ENCODE measurements at regions not wholly inside any gene's neighbourhood (a gene's known extent, or its start where the extent isn't known, plus 50 kb on each side); places are given as distances from the start of the nearest gene placed in this dataset.
"Not testable (repeated sequence)": the region's sequence is repeated elsewhere in the genome, so short reads cannot be mapped to it uniquely, and the experiment has no call there.

DNA sequence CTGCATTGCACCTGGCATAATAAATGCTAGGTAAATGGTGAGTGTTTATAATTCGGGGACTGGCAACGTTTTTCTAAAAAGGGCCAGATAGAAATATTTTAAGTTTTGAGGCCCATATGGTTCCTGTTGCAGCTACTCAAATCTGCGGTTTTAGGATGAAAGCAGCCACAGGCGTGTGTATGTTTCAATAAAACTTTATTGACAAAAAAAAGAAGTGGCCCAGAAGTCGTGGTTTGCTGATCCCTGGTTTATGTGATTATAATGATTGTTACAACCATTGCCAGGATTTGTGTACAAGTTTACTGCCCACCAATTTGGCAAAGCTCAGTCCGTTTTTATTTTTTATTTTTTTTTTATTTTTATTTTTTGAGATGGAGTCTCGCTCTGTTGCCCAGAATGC is 536.1 kb downstream of the XYLT1 start:
- H2AFZ ChIP-seq (ENCODE audit: low read length): no peak overlapping the region
- no peaks in the 10 kb centered on the region for H3K9me3 ChIP-seq (replicated peaks; ENCODE audit: insufficient read depth, low read length)
- no peaks in the 10 kb centered on the region for H3K27me3 ChIP-seq (replicated peaks; ENCODE audit: insufficient read depth, low read length)
- no peaks in the 10 kb centered on the region for H3K9me2 ChIP-seq (replicated peaks; ENCODE audit: insufficient read depth, low read length)
- TF ChIP-seq EZH2phosphoT487 (IDR thresholded peaks at IDR 0.05; ENCODE audit: low read length): no peak
- no peak for TF ChIP-seq EZH2 (optimal IDR thresholded peaks at IDR 0.05; ENCODE audit: low read depth, low read length)
- TF ChIP-seq, protein P1, sequence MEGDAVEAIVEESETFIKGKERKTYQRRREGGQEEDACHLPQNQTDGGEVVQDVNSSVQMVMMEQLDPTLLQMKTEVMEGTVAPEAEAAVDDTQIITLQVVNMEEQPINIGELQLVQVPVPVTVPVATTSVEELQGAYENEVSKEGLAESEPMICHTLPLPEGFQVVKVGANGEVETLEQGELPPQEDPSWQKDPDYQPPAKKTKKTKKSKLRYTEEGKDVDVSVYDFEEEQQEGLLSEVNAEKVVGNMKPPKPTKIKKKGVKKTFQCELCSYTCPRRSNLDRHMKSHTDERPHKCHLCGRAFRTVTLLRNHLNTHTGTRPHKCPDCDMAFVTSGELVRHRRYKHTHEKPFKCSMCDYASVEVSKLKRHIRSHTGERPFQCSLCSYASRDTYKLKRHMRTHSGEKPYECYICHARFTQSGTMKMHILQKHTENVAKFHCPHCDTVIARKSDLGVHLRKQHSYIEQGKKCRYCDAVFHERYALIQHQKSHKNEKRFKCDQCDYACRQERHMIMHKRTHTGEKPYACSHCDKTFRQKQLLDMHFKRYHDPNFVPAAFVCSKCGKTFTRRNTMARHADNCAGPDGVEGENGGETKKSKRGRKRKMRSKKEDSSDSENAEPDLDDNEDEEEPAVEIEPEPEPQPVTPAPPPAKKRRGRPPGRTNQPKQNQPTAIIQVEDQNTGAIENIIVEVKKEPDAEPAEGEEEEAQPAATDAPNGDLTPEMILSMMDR (IDR thresholded peaks at IDR 0.05; ENCODE audit: low read length): no peak
- H3K4me3 ChIP-seq (ENCODE audit: low read length): no peak overlapping the region
- no peaks in the 10 kb centered on the region for H3K4me1 ChIP-seq (ENCODE audit: low read length)
- no peak for DNase-seq
- H3K9ac ChIP-seq (ENCODE audit: low read length): no peak overlapping the region
- no peak overlapping the region for H3K4me2 ChIP-seq (ENCODE audit: low read depth, low read length)
- no peaks in the 10 kb centered on the region for H3K36me3 ChIP-seq (replicated peaks; ENCODE audit: insufficient read depth, low read length)
- no peaks in the 10 kb centered on the region for H3F3A ChIP-seq (ENCODE audit: insufficient read depth, low read length)
- H3K27ac ChIP-seq (ENCODE audit: low read length): no peak overlapping the region
- no peaks in the 10 kb centered on the region for H3K79me2 ChIP-seq (ENCODE audit: low read length)
- no peaks in the 10 kb centered on the region for H4K20me1 ChIP-seq (ENCODE audit: insufficient read depth, low read length)

DNA sequence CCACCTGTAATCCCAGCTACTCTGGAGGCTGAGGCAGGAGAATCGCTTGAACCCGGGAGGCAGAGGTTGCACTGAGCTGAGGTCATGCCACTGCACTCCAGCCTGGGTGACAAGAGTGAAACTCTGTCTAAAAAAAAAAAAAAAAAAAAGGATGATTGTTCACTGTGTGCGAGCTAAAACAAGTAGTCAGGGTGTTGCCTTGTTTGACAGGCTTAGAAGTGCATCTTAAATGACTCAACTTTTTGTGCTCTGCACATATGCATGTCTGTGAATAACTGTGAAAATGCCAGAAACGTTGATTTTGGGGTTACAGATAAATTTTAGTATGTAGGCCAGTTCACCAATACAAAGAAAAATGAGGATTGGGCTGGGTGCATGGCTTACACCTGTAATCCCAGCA is 534.9 kb downstream of the XYLT1 start:
- not testable (repeated sequence) for H2AFZ ChIP-seq (ENCODE audit: low read length); H3K9ac ChIP-seq (ENCODE audit: low read length); H3K27ac ChIP-seq (ENCODE audit: low read length); H3K9me3 ChIP-seq (replicated peaks; ENCODE audit: insufficient read depth, low read length); DNase-seq; H3K79me2 ChIP-seq (ENCODE audit: low read length); H3F3A ChIP-seq (ENCODE audit: insufficient read depth, low read length); H3K27me3 ChIP-seq (replicated peaks; ENCODE audit: insufficient read depth, low read length); H3K36me3 ChIP-seq (replicated peaks; ENCODE audit: insufficient read depth, low read length); H3K4me1 ChIP-seq (ENCODE audit: low read length); H3K4me2 ChIP-seq (ENCODE audit: low read depth, low read length); H4K20me1 ChIP-seq (ENCODE audit: insufficient read depth, low read length); H3K9me2 ChIP-seq (replicated peaks; ENCODE audit: insufficient read depth, low read length); H3K4me3 ChIP-seq (ENCODE audit: low read length)

DNA sequence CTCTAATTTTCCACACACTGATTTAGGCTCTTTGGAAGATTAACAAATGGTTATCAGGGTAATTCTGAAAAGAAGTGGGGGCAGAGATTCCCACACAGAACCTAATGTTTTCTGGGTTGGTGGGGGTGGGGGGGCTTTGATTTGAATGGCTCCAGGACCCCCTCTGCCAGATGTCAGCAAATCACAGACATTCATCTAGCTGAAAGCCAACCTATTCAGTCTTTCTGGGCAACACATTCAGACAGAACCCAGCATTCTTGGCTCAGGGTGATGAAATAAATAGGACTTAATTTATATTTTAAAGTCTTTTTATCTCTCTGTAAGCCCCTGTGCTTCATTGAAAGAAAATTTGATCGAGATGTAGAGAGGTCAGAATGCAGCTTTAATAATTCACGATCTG is 533.2 kb downstream of the XYLT1 start:
- Histone ChIP-seq H3K4me3 (ENCODE audit: low read length) (no peak overlapping the region), H3F3A (ENCODE audit: insufficient read depth, low read length) (no peaks in the 10 kb centered on the region), H3K9me3 (replicated peaks; ENCODE audit: insufficient read depth, low read length) (no peaks in the 10 kb centered on the region), H3K4me1 (ENCODE audit: low read length) (no peaks in the 10 kb centered on the region), H3K9me2 (replicated peaks; ENCODE audit: insufficient read depth, low read length) (no peaks in the 10 kb centered on the region), H4K20me1 (ENCODE audit: insufficient read depth, low read length) (no peaks in the 10 kb centered on the region), H3K79me2 (ENCODE audit: low read length) (no peaks in the 10 kb centered on the region), H3K27me3 (replicated peaks; ENCODE audit: insufficient read depth, low read length) (no peaks in the 10 kb centered on the region), H3K9ac (ENCODE audit: low read length) (no peak overlapping the region), H2AFZ (ENCODE audit: low read length) (no peak overlapping the region), H3K27ac (ENCODE audit: low read length) (no peak overlapping the region), H3K36me3 (replicated peaks; ENCODE audit: insufficient read depth, low read length) (no peaks in the 10 kb centered on the region), H3K4me2 (ENCODE audit: low read depth, low read length) (no peak overlapping the region)
- no peak for DNase-seq
- no peak for TF ChIP-seq EZH2phosphoT487 (IDR thresholded peaks at IDR 0.05; ENCODE audit: low read length)
- TF ChIP-seq EZH2 (optimal IDR thresholded peaks at IDR 0.05; ENCODE audit: low read depth, low read length): no peak
- TF ChIP-seq, protein P1 (IDR thresholded peaks at IDR 0.05; ENCODE audit: low read length): no peak

DNA sequence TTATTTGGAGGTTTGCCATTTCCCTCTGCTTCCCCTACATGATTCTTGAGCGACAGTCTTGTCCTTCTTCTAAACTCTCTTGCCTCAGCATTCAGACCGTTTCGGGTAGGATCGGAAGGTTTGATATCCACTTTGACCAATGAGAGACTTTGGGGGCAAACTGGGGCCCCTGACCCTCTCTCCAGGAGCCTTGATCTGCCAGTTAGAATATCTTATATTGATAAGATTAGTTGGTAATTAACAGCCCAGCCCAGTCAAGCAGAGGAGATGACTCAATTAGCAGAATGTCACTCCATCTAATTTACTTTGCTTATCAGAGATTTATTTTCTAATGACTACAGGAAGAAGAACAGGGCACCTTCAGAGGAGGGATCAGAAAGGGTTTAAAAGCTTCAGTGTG is 532.8 kb downstream of the XYLT1 start:
- Histone ChIP-seq H3K27me3 (replicated peaks; ENCODE audit: insufficient read depth, low read length) (no peaks in the 10 kb centered on the region), H3K36me3 (replicated peaks; ENCODE audit: insufficient read depth, low read length) (no peaks in the 10 kb centered on the region), H3K4me2 (ENCODE audit: low read depth, low read length) (no peak overlapping the region), H3K9ac (ENCODE audit: low read length) (no peak overlapping the region), H2AFZ (ENCODE audit: low read length) (no peak overlapping the region), H3K9me2 (replicated peaks; ENCODE audit: insufficient read depth, low read length) (no peaks in the 10 kb centered on the region), H3K27ac (ENCODE audit: low read length) (no peak overlapping the region), H3K9me3 (replicated peaks; ENCODE audit: insufficient read depth, low read length) (no peaks in the 10 kb centered on the region), H3F3A (ENCODE audit: insufficient read depth, low read length) (no peaks in the 10 kb centered on the region), H3K4me3 (ENCODE audit: low read length) (no peak overlapping the region), H3K79me2 (ENCODE audit: low read length) (no peaks in the 10 kb centered on the region), H3K4me1 (ENCODE audit: low read length) (no peaks in the 10 kb centered on the region), H4K20me1 (ENCODE audit: insufficient read depth, low read length) (no peaks in the 10 kb centered on the region)
- TF ChIP-seq EZH2phosphoT487 (IDR thresholded peaks at IDR 0.05; ENCODE audit: low read length) (no peak), EZH2 (optimal IDR thresholded peaks at IDR 0.05; ENCODE audit: low read depth, low read length) (no peak)
- TF ChIP-seq, protein P1 (IDR thresholded peaks at IDR 0.05; ENCODE audit: low read length): no peak
- no peak for DNase-seq
